ENCODE measurements at regions not wholly inside any gene's neighbourhood (a gene's known extent, or its start where the extent isn't known, plus 50 kb on each side); places are given as distances from the start of the nearest gene placed in this dataset.

GRCh38 chrX:150310881-150311280, 52.2 kb upstream of the MAMLD1 start:
- Histone ChIP-seq H3K4me2 (no peak overlapping the region), H3K9ac (no peak overlapping the region), H3K36me3 (replicated peaks in 1 of 2; ENCODE audit: control insufficient read depth in 1 of 2, insufficient read depth in 2 of 2, low read length in 1 of 2) (no peaks in the 10 kb centered on the region), H3K4me3 (ENCODE audit: low read depth in 2 of 2, low read length in 1 of 2) (no peak overlapping the region), H3K27ac (ENCODE audit: low read depth in 2 of 2, low read length in 1 of 2) (no peak overlapping the region), H3K79me2 (ENCODE audit: insufficient read depth) (no peaks in the 10 kb centered on the region), H3K27me3 (ENCODE audit: insufficient read depth) (no peaks in the 10 kb centered on the region), H4K20me1 (ENCODE audit: insufficient read depth) (no peaks in the 10 kb centered on the region), H3K9me3 (no peaks in the 10 kb centered on the region), H3F3A (replicated peaks; ENCODE audit: insufficient read depth) (no peaks in the 10 kb centered on the region), H3K9me2 (no peaks in the 10 kb centered on the region), H3K4me1 (ENCODE audit: control insufficient read depth in 1 of 2, insufficient read depth in 2 of 2, low read depth in 1 of 2, low read length in 1 of 2) (peaks cover 0 to 6% of the 10 kb centered on the region in 2 experiments; a peak in 1 of 4 replicates), H2AFZ (ENCODE audit: low read depth) (no peak overlapping the region)
- CTCF ChIA-PET, result interaction anchor here (1.4 kb wide), 1 partner anchor 11 kb away, joined by 4 read pairs; no protein-coding TSS in a partner anchor
- no peak for TF ChIP-seq FOXJ3 (CRISPR knock-in tag; IDR thresholded peaks at IDR 0.05)
- no peak for TF ChIP-seq USF2 (IDR thresholded peaks at IDR 0.05; ENCODE audit: borderline replicate concordance, low read depth, low read length)
- no peak for TF ChIP-seq NFIC (IDR thresholded peaks at IDR 0.05; ENCODE audit: borderline replicate concordance)
- TF ChIP-seq TCF12 (IDR thresholded peaks at IDR 0.05), result no peak
- no peak for TF ChIP-seq FOSL2 (IDR thresholded peaks at IDR 0.05; ENCODE audit: borderline replicate concordance, low read depth)
- TF ChIP-seq FOXM1 (IDR thresholded peaks at IDR 0.05; ENCODE audit: low read depth), result no peak
- POLR2A ChIA-PET, result no interaction called here
- no peak for DNase-seq
- WGBS (ENCODE audit: low lambda C conversion rate), result 36% methylated on average over 1 of the region's 1 CpG

DNA sequence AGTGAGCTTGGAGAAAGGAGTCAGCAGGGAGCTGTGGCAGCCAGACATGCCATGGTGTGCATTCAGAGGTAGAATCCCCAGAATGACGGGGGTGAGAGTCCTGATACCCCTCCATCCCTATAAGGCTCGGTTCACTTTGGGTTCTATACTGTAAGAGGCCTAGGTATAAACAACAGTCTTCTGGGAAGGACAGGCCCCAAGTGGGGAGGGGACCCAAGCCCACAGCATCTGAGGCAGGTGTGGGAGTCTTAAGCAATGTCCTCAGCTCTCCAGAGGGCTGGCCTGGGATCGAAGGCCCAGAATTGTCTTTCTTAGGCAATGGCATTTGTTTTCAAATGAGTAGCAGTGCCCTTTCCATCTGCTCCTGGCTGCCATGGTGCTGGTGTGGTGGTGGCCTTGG, 50.2 kb upstream of the MAMLD1 start:
- CTCF ChIA-PET, result no interaction called here
- H3K9me3 ChIP-seq, result no peaks in the 10 kb centered on the region
- H3K9me2 ChIP-seq, result no peaks in the 10 kb centered on the region
- POLR2A ChIA-PET, result no interaction called here
- H3K9ac ChIP-seq, result no peak overlapping the region
- TF ChIP-seq REST (IDR thresholded peaks at IDR 0.05; ENCODE audit: low read depth, low read length) (no peak), SMC3 (IDR thresholded peaks at IDR 0.05; ENCODE audit: low read depth, low read length) (no peak), CHD2 (IDR thresholded peaks at IDR 0.05; ENCODE audit: low read length, partially characterized antibody) (no peak), NFIC (IDR thresholded peaks at IDR 0.05; ENCODE audit: borderline replicate concordance) (no peak), TCF12 (IDR thresholded peaks at IDR 0.05) (no peak), ZBTB33 (IDR thresholded peaks at IDR 0.05; ENCODE audit: borderline replicate concordance, low read depth) (no peak), TAF1 (IDR thresholded peaks at IDR 0.05; ENCODE audit: borderline replicate concordance, low read depth, low read length) (no peak), JUND (IDR thresholded peaks at IDR 0.05) (no peak), RXRA (IDR thresholded peaks at IDR 0.05; ENCODE audit: borderline replicate concordance, low read depth) (no peak), YY1 (IDR thresholded peaks at IDR 0.05; ENCODE audit: low read depth) (no peak), FOSL2 (IDR thresholded peaks at IDR 0.05; ENCODE audit: borderline replicate concordance, low read depth) (no peak), RAD21 (IDR thresholded peaks at IDR 0.05; ENCODE audit: low read length) (no peak), NRF1 (IDR thresholded peaks at IDR 0.05; ENCODE audit: low read depth, low read length) (no peak), TEAD4 (IDR thresholded peaks at IDR 0.05; ENCODE audit: borderline replicate concordance, insufficient read depth) (no peak), GATA2 (CRISPR knock-in tag; IDR thresholded peaks at IDR 0.05) (no peak), RCOR1 (IDR thresholded peaks at IDR 0.05; ENCODE audit: low read length) (no peak), ELF1 (IDR thresholded peaks at IDR 0.05) (no peak), FOXJ3 (CRISPR knock-in tag; IDR thresholded peaks at IDR 0.05) (no peak)
- 15% methylated on average over 3 of the region's 3 CpGs for WGBS (ENCODE audit: low lambda C conversion rate)
- H3F3A ChIP-seq (replicated peaks; ENCODE audit: insufficient read depth), result no peaks in the 10 kb centered on the region
- H3K27me3 ChIP-seq (ENCODE audit: insufficient read depth), result no peaks in the 10 kb centered on the region; the same call in 1 of the 2 replicates
- H3K4me1 ChIP-seq (ENCODE audit: control insufficient read depth in 1 of 2, insufficient read depth in 2 of 2, low read depth in 1 of 2, low read length in 1 of 2), result peaks cover 0 to 6% of the 10 kb centered on the region in 2 experiments; a peak in 1 of 4 replicates
- H3K4me2 ChIP-seq, result no peak overlapping the region
- no peaks in the 10 kb centered on the region for H3K79me2 ChIP-seq (ENCODE audit: insufficient read depth)
- no peak for DNase-seq
- no peak overlapping the region for H2AFZ ChIP-seq (ENCODE audit: low read depth)
- no peaks in the 10 kb centered on the region for H3K36me3 ChIP-seq (replicated peaks in 1 of 2; ENCODE audit: control insufficient read depth in 1 of 2, insufficient read depth in 2 of 2, low read length in 1 of 2)
- no peaks in the 10 kb centered on the region for H4K20me1 ChIP-seq (ENCODE audit: insufficient read depth)
- no peak overlapping the region for H3K4me3 ChIP-seq (ENCODE audit: low read depth in 2 of 2, low read length in 1 of 2)
- no peak overlapping the region for H3K27ac ChIP-seq (ENCODE audit: low read depth in 2 of 2, low read length in 1 of 2)
